WTC11 (cell line): ENCODE measurements at regions not wholly inside any gene's neighbourhood (a gene's known extent, or its start where the extent isn't known, plus 50 kb on each side); places are given as distances from the start of the nearest gene placed in this dataset.

ENCODE experiments used
- ATAC-seq: fragments of 200-7000 bp; cut with Tn5 transposase; 2 replicates; pipeline ENCODE4 v1.10.0; 2021; ENCODE audit warnings: mild to moderate bottlenecking, moderate library complexity
- CTCF ChIA-PET: fragments of 300-600 bp; sonication (Branson Sonifier 250); formaldehyde crosslinking; loops from one replicate; lab custom pipeline; 2021; ENCODE audit warnings: antibody characterized with exemption; lab: Charles Lee
- POLR2A ChIA-PET: fragments of 350-600 bp; sonication (Branson Sonifier 250); formaldehyde crosslinking; loops from one replicate; lab custom pipeline; 2021; ENCODE audit warnings: antibody characterized with exemption; lab: Charles Lee
- DNase-seq: peaks from one replicate; pipeline ENCODE4 v3.0.0; 2021; ENCODE audit warnings: low spot score
- H3K27ac Mint-ChIP-seq: 2 replicates; pipeline ENCODE4 v1.8.0; 2021; ENCODE audit warnings: mixed read lengths
- H3K27me3 Mint-ChIP-seq: 2 replicates; pipeline ENCODE4 v1.8.0; 2021; ENCODE audit warnings: low read depth, mild to moderate bottlenecking, moderate library complexity, mixed read lengths
- H3K36me3 Mint-ChIP-seq: 2 replicates; pipeline ENCODE4 v1.8.0; 2021; ENCODE audit warnings: mixed read lengths
- H3K4me1 Mint-ChIP-seq: 2 replicates; pipeline ENCODE4 v1.8.0; 2022; ENCODE audit warnings: mixed read lengths
- H3K4me3 Mint-ChIP-seq: 2 replicates; pipeline ENCODE4 v1.8.0; 2021; ENCODE audit warnings: mild to moderate bottlenecking, moderate library complexity, mixed read lengths
- H3K9me3 Mint-ChIP-seq: 2 replicates; pipeline ENCODE4 v1.8.0; 2021; ENCODE audit warnings: mixed read lengths
- CDX4 ChIP-seq: fragments of 250-450 bp; sonication (Bioruptor Pico); IDR thresholded peaks from 2 replicates; pipeline ENCODE4 v1.9.0; 2021; ENCODE audit warnings: moderate library complexity, mild to moderate bottlenecking, inconsistent platforms, borderline replicate concordance
- ELF4 ChIP-seq: sonication (generic); formaldehyde crosslinking; IDR thresholded peaks from 2 replicates; pipeline ENCODE4 v1.8.1; 2022; ENCODE audit warnings: low read depth, mild to moderate bottlenecking, moderate library complexity, missing genetic modification reagents
- EMX1 ChIP-seq: fragments of 250-450 bp; sonication (Bioruptor Pico); IDR thresholded peaks from 2 replicates; pipeline ENCODE4 v1.8.0; 2021; ENCODE audit warnings: mild to moderate bottlenecking
- ERG ChIP-seq: fragments of 250-450 bp; sonication (Bioruptor Pico); IDR thresholded peaks from 2 replicates; pipeline ENCODE4 v1.8.0; 2021; ENCODE audit warnings: mild to moderate bottlenecking
- FOXP1 ChIP-seq: sonication (generic); formaldehyde crosslinking; IDR thresholded peaks from 2 replicates; pipeline ENCODE4 v1.8.0; 2022; ENCODE audit warnings: missing genetic modification reagents, mild to moderate bottlenecking, moderate library complexity, borderline replicate concordance
- GABPB1 ChIP-seq: sonication (generic); formaldehyde crosslinking; IDR thresholded peaks from 2 replicates; pipeline ENCODE4 v1.8.1; 2023; ENCODE audit warnings: mild to moderate bottlenecking, missing genetic modification reagents
- HMGA2 ChIP-seq: fragments of 250-450 bp; sonication (Bioruptor Pico); IDR thresholded peaks from 2 replicates; pipeline ENCODE4 v1.4.0; 2021; ENCODE audit warnings: mild to moderate bottlenecking, moderate library complexity
- IRF1 ChIP-seq: sonication (generic); formaldehyde crosslinking; IDR thresholded peaks from 2 replicates; pipeline ENCODE4 v1.8.0; 2023; ENCODE audit warnings: missing genetic modification reagents
- MAX ChIP-seq: sonication (generic); formaldehyde crosslinking; IDR thresholded peaks from 2 replicates; pipeline ENCODE4 v1.8.0; 2022; ENCODE audit warnings: mild to moderate bottlenecking, missing genetic modification reagents
- NFATC4 ChIP-seq: fragments of 250-450 bp; sonication (Bioruptor Pico); IDR thresholded peaks from 2 replicates; pipeline ENCODE4 v1.9.0; 2021; ENCODE audit warnings: mild to moderate bottlenecking
- NFE2L1 ChIP-seq: sonication (generic); formaldehyde crosslinking; IDR thresholded peaks from 2 replicates; pipeline ENCODE4 v1.8.1; 2023; ENCODE audit warnings: missing genetic modification reagents
- NR2C2 ChIP-seq: sonication (generic); formaldehyde crosslinking; IDR thresholded peaks from 2 replicates; pipeline ENCODE4 v1.8.0; 2022; ENCODE audit warnings: mild to moderate bottlenecking, missing genetic modification reagents
- OVOL2 ChIP-seq: fragments of 250-450 bp; sonication (Bioruptor Pico); IDR thresholded peaks from 2 replicates; pipeline ENCODE4 v1.9.0; 2021; ENCODE audit warnings: mild to moderate bottlenecking, borderline replicate concordance
- RORB ChIP-seq: fragments of 250-450 bp; sonication (Bioruptor Pico); IDR thresholded peaks from 2 replicates; pipeline ENCODE4 v1.9.0; 2021; ENCODE audit warnings: mild to moderate bottlenecking
- SMAD3 ChIP-seq: sonication (generic); formaldehyde crosslinking; IDR thresholded peaks from 2 replicates; pipeline ENCODE4 v1.8.0; 2022; ENCODE audit warnings: missing genetic modification reagents, mild to moderate bottlenecking, borderline replicate concordance
- SP1 ChIP-seq: sonication (generic); formaldehyde crosslinking; conservative IDR thresholded peaks from 2 replicates; pipeline ENCODE4 v1.8.1; 2022; ENCODE audit warnings: missing genetic modification reagents
- STAT6 ChIP-seq: sonication (generic); formaldehyde crosslinking; conservative IDR thresholded peaks from 2 replicates; pipeline ENCODE4 v1.8.1; 2023; ENCODE audit warnings: mild to moderate bottlenecking, low read depth, missing genetic modification reagents, moderate library complexity
- ZBTB21 ChIP-seq: sonication (generic); formaldehyde crosslinking; IDR thresholded peaks from 2 replicates; pipeline ENCODE4 v1.8.1; 2023; ENCODE audit warnings: mild to moderate bottlenecking, missing genetic modification reagents, borderline replicate concordance
- ZMAT4 ChIP-seq: fragments of 250-450 bp; sonication (Bioruptor Pico); IDR thresholded peaks from 2 replicates; pipeline ENCODE4 v1.9.0; 2021; ENCODE audit warnings: mild to moderate bottlenecking
- ZNF138 ChIP-seq: sonication (generic); formaldehyde crosslinking; conservative IDR thresholded peaks from 2 replicates; pipeline ENCODE4 v1.8.1; 2022; ENCODE audit warnings: mild to moderate bottlenecking, moderate library complexity, missing genetic modification reagents
- ZNF396 ChIP-seq: fragments of 250-450 bp; sonication (Bioruptor Pico); IDR thresholded peaks from 2 replicates; pipeline ENCODE4 v1.8.0; 2021; ENCODE audit warnings: mild to moderate bottlenecking, moderate library complexity, borderline replicate concordance
- TF ChIP-seq, protein P1 (sequence below): fragments of 250-450 bp; sonication (Bioruptor Pico); IDR thresholded peaks from 2 replicates; pipeline ENCODE4 v1.9.0; 2021; ENCODE audit warnings: mild to moderate bottlenecking
- TF ChIP-seq, protein P2 (sequence below): sonication (generic); formaldehyde crosslinking; IDR thresholded peaks from 2 replicates; pipeline ENCODE4 v1.8.0; 2022; ENCODE audit warnings: mild to moderate bottlenecking, missing genetic modification reagents

GRCh38 chr9:1369297-1369696, 319.1 kb downstream of the DMRT2 start (continued):
- TF ChIP-seq CDX4 (CRISPR knock-in tag) (no peak), ZNF138 (CRISPR knock-in tag) (no peak), GABPB1 (CRISPR knock-in tag) (no peak)

GRCh38 chr9:1373445-1373844, 323.3 kb downstream of the DMRT2 start:
- POLR2A ChIA-PET: no interaction called here
- Mint-ChIP-seq H3K4me3 (no peak overlapping the region), H3K27ac (no peak overlapping the region), H3K9me3 (no peaks in the 10 kb centered on the region), H3K27me3 (no peaks in the 10 kb centered on the region), H3K36me3 (no peaks in the 10 kb centered on the region), H3K4me1 (no peaks in the 10 kb centered on the region)
- CTCF ChIA-PET: no interaction called here
- ATAC-seq (no peak), DNase-seq (no peak)
- TF ChIP-seq SP1: no peak
- no peak for TF ChIP-seq IRF1 (CRISPR knock-in tag)
- no peak for TF ChIP-seq ZMAT4 (CRISPR knock-in tag)
- no peak for TF ChIP-seq HMGA2 (CRISPR knock-in tag)
- TF ChIP-seq, protein P1, sequence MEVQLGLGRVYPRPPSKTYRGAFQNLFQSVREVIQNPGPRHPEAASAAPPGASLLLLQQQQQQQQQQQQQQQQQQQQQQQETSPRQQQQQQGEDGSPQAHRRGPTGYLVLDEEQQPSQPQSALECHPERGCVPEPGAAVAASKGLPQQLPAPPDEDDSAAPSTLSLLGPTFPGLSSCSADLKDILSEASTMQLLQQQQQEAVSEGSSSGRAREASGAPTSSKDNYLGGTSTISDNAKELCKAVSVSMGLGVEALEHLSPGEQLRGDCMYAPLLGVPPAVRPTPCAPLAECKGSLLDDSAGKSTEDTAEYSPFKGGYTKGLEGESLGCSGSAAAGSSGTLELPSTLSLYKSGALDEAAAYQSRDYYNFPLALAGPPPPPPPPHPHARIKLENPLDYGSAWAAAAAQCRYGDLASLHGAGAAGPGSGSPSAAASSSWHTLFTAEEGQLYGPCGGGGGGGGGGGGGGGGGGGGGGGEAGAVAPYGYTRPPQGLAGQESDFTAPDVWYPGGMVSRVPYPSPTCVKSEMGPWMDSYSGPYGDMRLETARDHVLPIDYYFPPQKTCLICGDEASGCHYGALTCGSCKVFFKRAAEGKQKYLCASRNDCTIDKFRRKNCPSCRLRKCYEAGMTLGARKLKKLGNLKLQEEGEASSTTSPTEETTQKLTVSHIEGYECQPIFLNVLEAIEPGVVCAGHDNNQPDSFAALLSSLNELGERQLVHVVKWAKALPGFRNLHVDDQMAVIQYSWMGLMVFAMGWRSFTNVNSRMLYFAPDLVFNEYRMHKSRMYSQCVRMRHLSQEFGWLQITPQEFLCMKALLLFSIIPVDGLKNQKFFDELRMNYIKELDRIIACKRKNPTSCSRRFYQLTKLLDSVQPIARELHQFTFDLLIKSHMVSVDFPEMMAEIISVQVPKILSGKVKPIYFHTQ: no peak
- no peak for TF ChIP-seq ERG (CRISPR knock-in tag)
- no peak for TF ChIP-seq NFATC4 (CRISPR knock-in tag)
- TF ChIP-seq OVOL2: no peak

- no peaks in the 10 kb centered on the region for H3K9me3 Mint-ChIP-seq
- H3K4me1 Mint-ChIP-seq: no peaks in the 10 kb centered on the region
- ATAC-seq (no peak), DNase-seq (no peak)
- POLR2A ChIA-PET: no interaction called here
- no peaks in the 10 kb centered on the region; the same call in 1 of the 2 replicates for H3K27me3 Mint-ChIP-seq
- CTCF ChIA-PET: no interaction called here
- no peak overlapping the region for H3K27ac Mint-ChIP-seq
- no peaks in the 10 kb centered on the region for H3K36me3 Mint-ChIP-seq
- H3K4me3 Mint-ChIP-seq: no peak overlapping the region
- TF ChIP-seq EMX1 (CRISPR knock-in tag): no peak
- no peak for TF ChIP-seq SMAD3 (CRISPR knock-in tag)
- TF ChIP-seq RORB (CRISPR knock-in tag): no peak
- TF ChIP-seq NFE2L1 (CRISPR knock-in tag): no peak
- no peak for TF ChIP-seq NR2C2
- TF ChIP-seq MAX (CRISPR knock-in tag): no peak
- no peak for TF ChIP-seq ZBTB21
- TF ChIP-seq, protein P2, sequence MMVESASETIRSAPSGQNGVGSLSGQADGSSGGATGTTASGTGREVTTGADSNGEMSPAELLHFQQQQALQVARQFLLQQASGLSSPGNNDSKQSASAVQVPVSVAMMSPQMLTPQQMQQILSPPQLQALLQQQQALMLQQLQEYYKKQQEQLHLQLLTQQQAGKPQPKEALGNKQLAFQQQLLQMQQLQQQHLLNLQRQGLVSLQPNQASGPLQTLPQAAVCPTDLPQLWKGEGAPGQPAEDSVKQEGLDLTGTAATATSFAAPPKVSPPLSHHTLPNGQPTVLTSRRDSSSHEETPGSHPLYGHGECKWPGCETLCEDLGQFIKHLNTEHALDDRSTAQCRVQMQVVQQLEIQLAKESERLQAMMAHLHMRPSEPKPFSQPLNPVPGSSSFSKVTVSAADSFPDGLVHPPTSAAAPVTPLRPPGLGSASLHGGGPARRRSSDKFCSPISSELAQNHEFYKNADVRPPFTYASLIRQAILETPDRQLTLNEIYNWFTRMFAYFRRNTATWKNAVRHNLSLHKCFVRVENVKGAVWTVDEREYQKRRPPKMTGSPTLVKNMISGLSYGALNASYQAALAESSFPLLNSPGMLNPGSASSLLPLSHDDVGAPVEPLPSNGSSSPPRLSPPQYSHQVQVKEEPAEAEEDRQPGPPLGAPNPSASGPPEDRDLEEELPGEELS (CRISPR knock-in tag): no peak
- no peak for TF ChIP-seq STAT6
- TF ChIP-seq HMGA2 (CRISPR knock-in tag): no peak
- no peak for TF ChIP-seq ZNF396 (CRISPR knock-in tag)
- no peak for TF ChIP-seq FOXP1 (CRISPR knock-in tag)
- no peak for TF ChIP-seq ELF4 (CRISPR knock-in tag)
Measured at GRCh38 chr9:1383899-1384455, 333.8 kb downstream of the DMRT2 start.
